Body of pancreas (tissue), 4 donors: ENCODE measurements at regions not wholly inside any gene's neighbourhood (a gene's known extent, or its start where the extent isn't known, plus 50 kb on each side); places are given as distances from the start of the nearest gene placed in this dataset.

ENCODE experiments used
- ATAC-seq: fragments of 150-250 bp; one replicate; pipeline ENCODE4 v1.9.1; 2016
- DNase-seq, 4 donors: peaks; one replicate each; pipeline ENCODE4 v3.0.0-alpha.2; 2019
- H3K27ac ChIP-seq, 4 donors: fragments of 200-600 bp; sonication (generic); 1 replicate in 3 of 4; 2 replicates in 1 of 4; pipeline versions ENCODE4 v1.5.1 to v1.6.1; 2016 to 2019; ENCODE audit warnings: mild to moderate bottlenecking in 1 of 4, mixed read lengths in 1 of 4, moderate library complexity in 1 of 4
- H3K27me3 ChIP-seq, 2 donors: fragments of 200-600 bp; sonication (generic); one replicate each; pipeline ENCODE4 v1.6.0; 2016; ENCODE audit warnings: mild to moderate bottlenecking in 1 of 2
- H3K36me3 ChIP-seq, 2 donors: fragments of 200-600 bp; sonication (generic); replicated peaks in 1 of 2; 2 replicates each; pipeline ENCODE4 v1.5.1; 2016; ENCODE audit warnings: low read depth in 2 of 2; ENCODE audit not compliant: insufficient read depth in 1 of 2
- H3K4me1 ChIP-seq: fragments of 200-600 bp; sonication (generic); one replicate; pipeline ENCODE4 v1.6.0; 2016
- H3K4me3 ChIP-seq, 2 donors: fragments of 200-600 bp; sonication (generic); 1 replicate in 1 of 2; 2 replicates in 1 of 2; pipeline ENCODE4 v1.5.1; 2016 to 2019
- H3K9me3 ChIP-seq, 3 donors: fragments of 200-600 bp; sonication (generic); 1 replicate in 2 of 3; 2 replicates in 1 of 3; pipeline ENCODE4 v1.5.1; 2016
- CTCF ChIP-seq, 7 experiments: fragments of 450-650 bp in 4 of 7; fragments of 200-600 bp in 3 of 7; sonication (generic) in 3 of 7; IDR thresholded peaks; one replicate each; pipeline ENCODE4 v1.5.1; 2016 to 2019; ENCODE audit warnings: antibody characterized with exemption in 7 of 7
- POLR2A ChIP-seq, 3 donors: fragments of 450-650 bp; IDR thresholded peaks; one replicate each; pipeline ENCODE4 v1.6.1; 2016; ENCODE audit warnings: antibody characterized with exemption in 3 of 3, mild to moderate bottlenecking in 2 of 3
- WGBS, 2 donors: methylation state at CpG; one replicate each; pipeline ENCODE4 v1.1.5; 2017; 5-methylcytosine and 5-hydroxymethylcytosine counted together
- intact Hi-C: fragments of 100-400 bp; cut with DNase I; formaldehyde crosslinking; loops from one replicate; pipeline ENCODE4 v1.15.1; 2023

DNA sequence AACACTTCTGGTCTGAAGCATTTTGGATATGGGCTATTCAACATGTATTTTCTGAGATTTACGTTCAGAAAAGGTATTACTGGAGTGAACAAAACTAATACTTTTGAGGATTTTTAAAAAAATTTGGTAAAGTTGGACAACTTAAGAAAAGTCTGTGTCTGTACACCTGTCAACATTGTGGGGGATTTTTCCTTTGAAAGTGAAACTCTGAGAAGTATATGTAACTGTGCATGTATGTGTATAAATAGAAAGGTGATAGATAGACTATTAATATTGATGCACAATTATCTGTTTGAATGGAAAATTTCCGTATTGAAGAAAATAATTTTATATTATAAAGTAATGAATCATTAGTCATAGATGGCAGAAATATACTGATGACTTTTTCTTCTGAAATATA, 312.8 kb upstream of the MDGA2 start:
- Histone ChIP-seq H3K27me3 (no peaks in the 10 kb centered on the region), H3K9me3 (no peaks in the 10 kb centered on the region), H3K4me1 (no peaks in the 10 kb centered on the region), H3K36me3 (no peaks in the 10 kb centered on the region), H3K4me3 (no peak overlapping the region), H3K27ac (no peak overlapping the region)
- DNase-seq = no peak
- WGBS, 2 donors = 40 to 52% methylated on average over 2 of the region's 2 CpGs
- TF ChIP-seq CTCF (IDR thresholded peaks at IDR 0.05) (no peak), POLR2A (IDR thresholded peaks at IDR 0.05) (no peak)
- ATAC-seq = no peak
- intact Hi-C loops = no loop called here

- no peak overlapping the region for H3K27ac ChIP-seq
- no peaks in the 10 kb centered on the region for H3K4me1 ChIP-seq
- H3K36me3 ChIP-seq = no peaks in the 10 kb centered on the region
- TF ChIP-seq CTCF (IDR thresholded peaks at IDR 0.05) = no peak
- ATAC-seq = no peak
- H3K27me3 ChIP-seq = no peaks in the 10 kb centered on the region
- no peak overlapping the region for H3K4me3 ChIP-seq
- DNase-seq = no peak
- intact Hi-C loops = no loop called here
- no peaks in the 10 kb centered on the region for H3K9me3 ChIP-seq
Observed at GRCh38 chr14:47978871-47979270, 303.5 kb upstream of the MDGA2 start.

DNA sequence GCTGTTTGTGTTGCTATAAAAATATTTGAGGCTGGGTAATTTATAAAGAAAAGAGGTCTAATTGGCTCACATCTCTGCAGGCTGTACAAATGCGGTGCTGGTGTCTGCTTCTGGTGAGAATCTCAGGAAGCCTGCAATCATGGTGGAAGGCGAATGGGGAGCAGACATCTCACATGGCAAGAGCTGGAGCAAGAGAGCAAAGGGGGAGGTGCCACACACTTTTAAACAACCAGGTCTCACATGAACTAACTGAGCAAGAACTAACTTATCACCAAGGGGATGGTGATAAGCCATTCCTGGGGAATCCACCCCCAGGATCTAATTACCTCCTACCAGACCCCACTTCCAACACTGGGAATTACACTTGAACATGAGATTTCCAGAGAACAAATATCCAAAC, 300.7 kb upstream of the MDGA2 start:
- no peaks in the 10 kb centered on the region for H3K27me3 ChIP-seq
- no peaks in the 10 kb centered on the region for H3K36me3 ChIP-seq
- H3K4me1 ChIP-seq = no peaks in the 10 kb centered on the region
- no peak overlapping the region for H3K4me3 ChIP-seq
- no peak overlapping the region for H3K27ac ChIP-seq
- TF ChIP-seq POLR2A (IDR thresholded peaks at IDR 0.05) (no peak), CTCF (IDR thresholded peaks at IDR 0.05) (no peak)
- no peak for ATAC-seq
- H3K9me3 ChIP-seq = no peaks in the 10 kb centered on the region
- DNase-seq = no peak
- WGBS, 2 donors = 72 to 73% methylated on average over 2 of the region's 2 CpGs
- intact Hi-C loops = no loop called here

- H3K9me3 ChIP-seq = no peaks in the 10 kb centered on the region
- WGBS, 2 donors = 52 to 56% methylated on average over 2 of the region's 2 CpGs
- no peaks in the 10 kb centered on the region for H3K36me3 ChIP-seq
- no peak for DNase-seq
- no peak overlapping the region for H3K27ac ChIP-seq
- H3K4me1 ChIP-seq = no peaks in the 10 kb centered on the region
- H3K4me3 ChIP-seq = no peak overlapping the region
- H3K27me3 ChIP-seq = no peaks in the 10 kb centered on the region
- no peak for ATAC-seq
- no peak for TF ChIP-seq CTCF (IDR thresholded peaks at IDR 0.05)
- no peak for TF ChIP-seq POLR2A (IDR thresholded peaks at IDR 0.05)
- intact Hi-C loops = no loop called here
Observed at GRCh38 chr14:47966076-47966810, 290.8 kb upstream of the MDGA2 start.

- TF ChIP-seq POLR2A (IDR thresholded peaks at IDR 0.05) (no peak), CTCF (IDR thresholded peaks at IDR 0.05) (no peak)
- Histone ChIP-seq H3K9me3 (no peaks in the 10 kb centered on the region), H3K4me3 (no peak overlapping the region), H3K27me3 (no peaks in the 10 kb centered on the region), H3K27ac (no peak overlapping the region), H3K36me3 (no peaks in the 10 kb centered on the region), H3K4me1 (no peaks in the 10 kb centered on the region)
- DNase-seq = no peak
- no peak for ATAC-seq
- WGBS, 2 donors = 49 to 50% methylated on average over 3 of the region's 3 CpGs
- intact Hi-C loops = no loop called here
Observed at GRCh38 chr14:47961634-47962033, 286.2 kb upstream of the MDGA2 start.
